ENCODE measurements at regions not wholly inside any gene's neighbourhood (a gene's known extent, or its start where the extent isn't known, plus 50 kb on each side); places are given as distances from the start of the nearest gene placed in this dataset.
"Not testable (repeated sequence)": the region's sequence is repeated elsewhere in the genome, so short reads cannot be mapped to it uniquely, and the experiment has no call there.

DNA sequence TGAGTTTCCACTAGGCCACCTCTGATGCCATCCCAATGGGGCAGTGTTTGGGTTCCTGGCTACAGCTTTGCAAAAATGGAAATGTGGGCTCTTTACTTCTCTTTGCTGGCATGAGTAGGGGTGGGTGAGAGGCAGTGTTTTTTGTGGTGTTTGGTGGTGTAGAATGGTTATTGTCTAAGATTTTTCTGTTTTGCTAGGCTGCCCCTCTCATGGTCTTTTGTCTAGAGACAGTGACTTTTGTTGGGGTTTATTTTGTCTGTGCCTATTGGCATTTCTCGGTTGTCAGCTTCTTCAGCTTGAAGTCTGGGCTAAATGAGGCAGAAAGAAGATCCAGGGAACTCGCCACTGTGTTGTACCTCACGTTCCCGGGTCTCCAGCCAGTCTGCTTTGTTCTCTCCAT lies 112.1 kb downstream of the CENPF start:
- DNase-seq (ENCODE audit: low spot score) = no peak

DNA sequence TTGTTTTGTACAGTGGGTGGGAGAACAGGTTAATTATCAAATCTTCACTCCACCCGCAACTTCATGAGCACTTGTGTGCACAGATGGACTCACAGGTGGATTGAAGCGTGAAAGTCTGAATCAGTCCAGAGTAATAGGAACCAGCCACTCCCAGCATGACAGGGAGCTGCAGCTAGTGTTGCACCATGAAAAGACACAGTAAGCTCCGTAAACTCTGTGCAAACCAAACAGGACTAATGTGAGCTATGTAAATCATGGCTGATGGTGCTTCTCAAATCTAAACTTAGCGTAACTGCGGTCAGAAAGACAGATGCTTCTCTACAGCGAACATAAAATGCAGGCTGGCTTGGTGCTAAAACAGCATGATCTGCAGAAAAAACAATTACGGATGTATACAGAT lies 114.4 kb downstream of the CENPF start:
- no peak for DNase-seq (ENCODE audit: low spot score)

DNA sequence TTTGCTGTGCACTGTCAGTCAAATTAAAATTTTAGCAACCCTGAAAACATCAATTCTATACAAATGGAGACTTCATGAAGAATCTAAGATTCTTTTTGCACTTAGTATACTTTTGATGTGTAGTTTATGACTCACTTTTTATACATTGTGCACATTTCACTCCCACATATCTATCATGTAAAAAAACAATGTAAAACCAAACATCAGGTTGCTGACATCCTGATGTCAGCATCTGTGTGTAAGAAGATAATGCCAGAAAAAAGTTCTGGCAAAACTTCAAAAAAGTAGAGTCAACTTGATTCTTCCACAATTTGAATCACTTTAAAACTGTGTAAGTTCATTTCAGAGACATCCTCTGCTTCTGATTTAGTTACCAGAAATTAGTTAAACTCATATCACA lies 115.7 kb downstream of the CENPF start:
- peak; percentile 20 for DNase-seq (ENCODE audit: low spot score)

DNA sequence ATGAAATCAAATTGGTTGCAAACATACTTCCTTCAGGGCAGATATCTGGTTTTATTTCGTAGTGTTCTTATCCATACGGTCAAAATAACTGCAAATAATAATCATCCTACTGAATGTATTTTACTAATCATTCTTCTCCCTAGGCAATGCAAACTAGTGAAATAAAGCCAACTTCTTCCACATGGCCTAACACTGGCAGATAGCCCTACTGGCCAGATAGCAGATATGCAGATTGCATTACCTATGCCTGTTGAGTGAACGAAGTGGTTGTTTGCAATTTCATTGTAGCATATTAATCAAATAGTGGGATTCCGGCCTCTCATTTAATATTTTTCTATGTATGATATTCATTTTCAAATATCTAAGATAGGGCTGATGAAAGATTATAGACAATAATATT lies 116.2 kb downstream of the CENPF start:
- DNase-seq (ENCODE audit: low spot score) = no peak

DNA sequence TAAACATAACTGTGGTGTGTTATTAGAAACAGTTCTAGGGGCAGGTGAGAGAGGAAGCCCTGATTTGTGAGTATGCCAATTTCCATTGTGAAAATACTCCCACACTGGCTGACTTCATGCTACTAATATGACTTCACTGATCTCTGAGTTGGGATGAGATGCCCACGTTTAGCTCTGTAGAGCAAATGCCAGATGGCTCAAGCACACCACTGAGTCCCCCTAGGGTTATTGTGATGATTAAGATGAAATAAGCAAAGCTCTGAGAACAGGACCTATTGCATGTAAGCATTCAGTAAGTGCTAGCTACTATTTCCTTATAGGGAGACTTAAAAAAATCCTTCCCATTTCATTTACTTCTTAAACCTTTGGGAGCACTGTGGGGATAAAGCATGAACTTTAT lies 117.6 kb downstream of the CENPF start:
- DNase-seq (ENCODE audit: low spot score) = no peak

DNA sequence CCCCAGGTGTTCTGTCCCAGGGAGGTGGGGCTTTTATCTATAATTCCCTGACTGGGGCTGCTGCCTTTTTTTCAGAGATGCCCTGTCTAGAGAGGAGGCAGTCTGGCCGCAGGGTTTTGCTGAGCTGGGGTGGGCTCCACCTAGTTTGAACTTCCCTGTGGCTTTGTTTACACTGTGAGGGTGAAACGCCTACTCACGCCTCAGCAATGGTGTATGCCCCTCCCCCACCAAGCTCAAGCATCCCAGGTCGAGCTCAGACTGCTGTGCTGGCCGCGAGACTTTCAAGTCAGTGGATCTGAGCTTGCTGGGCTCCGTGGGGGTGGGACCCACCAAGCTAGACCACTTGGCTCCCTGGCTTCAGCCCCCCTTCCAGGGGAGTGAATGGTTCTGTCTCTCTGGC lies 124.3 kb downstream of the CENPF start:
- DNase-seq (ENCODE audit: low spot score) = no peak

DNA sequence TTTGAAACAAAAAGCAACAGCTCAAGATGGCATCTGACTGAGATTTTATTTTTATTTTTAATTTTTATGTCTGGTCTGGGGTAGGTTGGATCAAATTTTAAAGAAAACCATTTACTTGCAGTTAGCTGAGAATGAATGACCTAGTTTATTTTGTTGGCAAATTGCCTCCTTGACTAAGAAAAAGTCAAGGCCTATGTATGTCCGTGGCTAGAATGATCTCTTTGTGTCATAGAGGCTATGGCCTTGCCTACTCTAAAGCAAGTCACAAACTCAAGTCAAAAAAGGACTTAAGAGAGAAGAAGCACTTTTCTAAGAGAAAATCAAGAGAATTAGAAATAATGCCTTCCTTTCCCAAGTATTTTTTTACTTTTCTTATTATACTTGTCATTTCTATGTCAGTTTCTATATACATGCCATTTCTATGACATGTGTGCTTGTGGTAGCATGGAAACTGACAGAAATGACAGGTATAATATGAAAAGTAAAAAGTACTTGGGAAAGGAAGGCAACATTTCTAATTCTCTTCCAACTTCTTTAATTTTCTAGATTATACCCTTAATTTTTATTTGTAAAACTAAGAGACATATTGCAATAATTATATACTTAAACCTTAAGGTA lies 136.7 kb downstream of the CENPF start:
- no peak for DNase-seq (ENCODE audit: low spot score)

DNA sequence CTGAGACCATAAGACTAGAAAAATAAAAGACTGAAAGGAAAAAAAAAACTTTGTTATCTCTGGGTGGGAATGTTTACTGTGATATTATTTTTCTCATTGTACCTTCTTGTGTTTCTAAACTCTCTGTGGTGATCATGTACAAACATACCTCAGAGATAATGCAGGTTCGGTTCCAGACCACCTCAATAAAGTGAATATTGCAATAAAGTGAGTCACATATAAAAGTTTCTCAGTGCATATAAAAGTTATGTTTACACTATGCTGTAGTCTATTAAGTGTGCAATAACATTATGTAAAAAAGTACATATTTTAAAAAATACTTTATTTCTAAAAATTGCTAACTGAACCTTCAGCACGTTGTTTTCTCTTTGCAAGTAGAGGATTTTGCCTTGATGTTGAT lies 137.5 kb downstream of the CENPF start:
- no peak for DNase-seq (ENCODE audit: low spot score)

DNA sequence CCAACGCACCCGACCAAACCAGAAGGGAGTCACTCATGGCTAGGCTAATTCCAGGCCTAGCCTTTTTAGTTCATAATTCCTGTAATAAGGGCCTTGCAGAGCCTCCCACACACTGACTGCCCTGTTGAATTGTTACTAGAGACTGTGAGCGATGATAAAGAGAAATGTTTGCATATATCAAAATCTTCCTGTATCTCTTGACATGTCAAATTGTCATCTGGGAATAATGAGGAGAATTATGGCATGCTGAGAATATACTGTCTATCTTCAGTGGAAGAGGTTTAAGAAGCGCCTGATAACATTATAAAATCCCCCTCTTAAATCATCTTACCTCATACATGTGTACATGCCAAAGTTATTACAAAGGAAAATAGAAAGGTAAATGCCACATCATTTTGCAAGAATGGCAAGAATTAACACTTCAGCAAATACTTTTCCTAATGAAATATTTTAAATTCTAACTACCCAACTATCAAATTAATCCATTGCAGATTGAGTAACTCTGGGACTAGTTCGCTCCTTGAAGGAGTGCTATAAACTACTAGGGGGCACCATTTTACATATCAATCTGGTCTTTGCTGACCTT lies 144.1 kb downstream of the CENPF start:
- DNase-seq (ENCODE audit: low spot score) = no peak

DNA sequence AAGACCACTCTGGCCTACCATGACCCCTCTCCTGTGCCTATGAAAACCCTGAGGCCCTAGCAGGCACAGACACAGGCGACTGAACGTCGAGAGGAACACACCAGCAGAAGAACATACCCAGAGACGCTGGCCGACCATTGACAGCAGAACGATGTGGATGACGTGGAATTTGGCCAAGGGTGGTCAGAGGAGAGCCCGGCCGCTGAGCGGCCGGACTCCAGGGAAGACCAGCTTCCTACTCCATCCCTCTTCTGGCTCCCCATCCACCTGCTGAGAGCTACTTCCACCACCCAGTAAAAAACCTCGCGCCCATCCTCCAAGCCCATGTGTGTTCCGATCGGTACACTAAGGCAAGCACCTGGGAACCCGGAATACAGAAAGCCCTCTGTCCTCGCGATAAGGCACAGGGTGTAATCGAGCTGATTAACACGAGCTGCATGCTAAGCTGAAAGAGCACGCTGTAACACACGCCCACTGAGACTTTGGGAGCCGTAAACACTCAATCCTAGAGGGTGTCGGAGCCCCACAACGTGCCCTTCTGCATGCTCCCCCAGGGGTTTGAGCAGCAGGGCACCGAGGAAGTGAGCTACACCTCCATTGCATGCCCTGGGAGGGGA lies 150.3 kb downstream of the CENPF start:
- no peak for DNase-seq (ENCODE audit: low spot score)

DNA sequence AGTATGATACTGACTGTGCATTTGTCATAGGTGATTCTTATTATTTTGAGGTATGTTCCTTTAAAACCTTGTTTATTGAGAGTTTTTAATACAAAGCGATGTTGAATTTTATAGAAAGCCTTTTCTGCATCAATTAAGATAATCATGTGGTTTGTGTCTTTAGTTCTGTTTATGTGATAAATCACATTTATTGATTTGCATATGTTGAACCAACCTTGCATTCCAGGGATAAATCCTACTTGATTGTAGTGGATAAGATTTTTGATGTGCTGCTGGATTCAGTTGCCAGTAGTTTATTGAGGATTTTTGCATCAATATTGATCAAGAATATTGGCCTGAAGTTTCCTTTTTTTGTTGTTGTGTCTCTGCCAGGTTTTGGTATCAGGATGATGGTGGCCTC lies 158.0 kb downstream of the CENPF start:
- DNase-seq (ENCODE audit: low spot score) = no peak

DNA sequence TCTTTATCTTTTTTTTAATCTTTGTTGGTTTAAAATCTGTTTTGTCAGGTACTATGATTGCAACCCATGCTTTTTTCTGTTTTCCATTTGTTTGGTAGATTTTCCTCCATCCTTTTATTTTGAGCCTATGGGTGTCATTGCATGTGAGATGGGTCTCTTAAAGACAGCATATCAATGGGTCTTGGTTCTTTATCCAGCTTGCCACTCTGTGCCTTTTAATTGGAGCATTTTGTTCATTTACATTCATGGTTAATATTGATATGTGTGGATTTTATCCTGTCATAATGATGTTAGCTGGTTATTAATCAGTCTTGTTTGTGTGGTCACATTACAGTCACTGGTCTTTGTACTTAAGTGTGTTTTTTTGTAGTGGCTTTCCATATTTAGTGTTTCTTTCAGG lies 159.9 kb downstream of the CENPF start:
- no peak for DNase-seq (ENCODE audit: low spot score)

DNA sequence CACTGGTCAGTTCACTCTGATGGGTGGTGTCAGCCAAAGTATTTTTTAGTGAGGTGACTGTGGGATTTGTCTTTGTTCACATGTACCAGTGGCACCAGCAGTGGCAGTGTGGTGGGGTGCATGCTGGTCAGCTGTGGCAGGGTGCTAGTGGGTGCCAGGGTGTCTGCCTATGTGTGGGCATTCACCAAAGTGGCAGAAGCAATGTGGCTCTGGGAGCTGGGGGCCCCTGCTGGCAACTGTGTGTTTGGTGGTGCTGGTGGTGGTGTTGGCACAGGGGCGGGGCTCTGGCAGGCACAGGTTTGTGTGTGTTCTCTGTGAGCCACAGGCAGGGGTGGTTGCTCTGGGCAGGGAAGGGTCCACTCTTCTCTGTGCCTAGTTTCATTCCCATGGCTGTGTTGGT lies 161.5 kb downstream of the CENPF start:
- no peak for DNase-seq (ENCODE audit: low spot score)

DNA sequence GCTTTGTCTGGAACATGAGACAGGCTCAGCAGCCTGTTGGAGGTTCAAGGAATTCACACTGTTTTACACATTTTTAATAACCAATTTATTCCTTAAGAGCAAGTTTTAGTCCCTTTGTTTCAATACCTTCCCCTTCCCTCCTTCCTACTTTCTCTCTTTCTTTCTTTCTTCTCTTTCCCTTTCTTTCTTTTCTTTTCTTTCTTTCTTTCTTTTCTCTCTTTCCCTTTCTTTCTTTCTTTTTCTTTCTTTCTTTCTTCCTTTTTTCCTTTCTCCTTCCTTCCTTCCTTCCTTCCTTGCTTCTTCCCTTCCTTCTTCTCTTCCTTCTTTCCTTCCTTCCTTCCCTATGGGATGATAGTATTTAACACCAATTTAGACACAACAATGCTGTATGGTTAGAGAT lies 164.2 kb downstream of the CENPF start:
- DNase-seq (ENCODE audit: low spot score) = no peak

DNA sequence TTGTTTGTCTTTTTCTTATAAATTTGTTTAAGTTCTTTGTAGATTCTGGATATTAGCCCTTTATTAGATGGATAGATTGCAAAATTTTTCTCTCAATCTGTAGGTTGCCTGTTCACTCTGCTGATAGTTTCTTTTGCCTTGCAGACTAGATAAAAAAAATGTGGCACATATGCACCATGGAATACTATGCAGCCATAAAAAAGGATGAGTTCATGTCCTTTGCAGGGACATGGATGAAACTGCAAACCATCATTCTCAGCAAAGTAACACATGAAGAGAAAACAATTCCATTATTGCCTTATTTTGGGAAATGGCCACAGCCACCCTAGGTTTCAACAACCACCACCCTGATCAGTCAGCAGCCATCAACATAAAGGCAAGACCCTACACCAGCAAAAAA lies 166.7 kb downstream of the CENPF start:
- DNase-seq (ENCODE audit: low spot score) = not testable (repeated sequence)

DNA sequence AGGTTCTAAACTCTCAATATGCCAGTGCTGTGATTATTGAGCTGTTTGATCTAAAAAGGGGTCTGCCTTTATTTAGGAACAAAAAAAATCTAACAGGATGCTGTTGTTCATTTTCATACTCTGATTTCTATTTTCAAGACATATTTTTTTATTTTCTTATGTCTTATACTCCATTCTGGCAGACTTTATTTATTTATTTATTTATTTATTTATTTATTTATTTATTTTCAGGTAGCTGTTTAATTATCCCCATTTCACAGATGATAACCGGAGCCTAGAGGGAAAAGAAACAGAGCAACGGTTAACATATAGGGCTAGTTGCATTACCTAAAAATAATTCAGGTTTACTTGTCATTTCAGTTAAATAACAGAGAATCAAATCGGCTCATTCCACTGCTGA lies 174.4 kb downstream of the CENPF start:
- no peak for DNase-seq (ENCODE audit: low spot score)

DNA sequence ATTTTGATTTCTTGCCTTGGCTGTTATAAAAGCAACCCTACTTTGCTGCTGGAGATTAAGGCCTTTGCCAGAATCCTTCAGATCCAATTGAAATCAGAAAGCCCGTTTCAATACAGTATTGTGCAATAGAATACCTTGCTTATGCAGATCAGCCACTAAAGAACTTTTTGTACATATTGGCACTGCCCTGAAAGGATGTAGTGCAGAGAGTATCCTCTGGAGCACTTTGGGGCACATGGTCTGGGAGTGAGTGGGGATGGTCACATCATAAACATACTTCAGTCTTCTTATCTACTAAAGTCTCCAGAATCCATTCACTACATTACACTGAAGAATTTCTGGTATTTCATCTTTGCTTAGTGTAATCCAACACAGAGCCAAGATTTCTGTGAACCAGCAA lies 189.0 kb downstream of the CENPF start:
- DNase-seq (ENCODE audit: low spot score) = no peak

DNA sequence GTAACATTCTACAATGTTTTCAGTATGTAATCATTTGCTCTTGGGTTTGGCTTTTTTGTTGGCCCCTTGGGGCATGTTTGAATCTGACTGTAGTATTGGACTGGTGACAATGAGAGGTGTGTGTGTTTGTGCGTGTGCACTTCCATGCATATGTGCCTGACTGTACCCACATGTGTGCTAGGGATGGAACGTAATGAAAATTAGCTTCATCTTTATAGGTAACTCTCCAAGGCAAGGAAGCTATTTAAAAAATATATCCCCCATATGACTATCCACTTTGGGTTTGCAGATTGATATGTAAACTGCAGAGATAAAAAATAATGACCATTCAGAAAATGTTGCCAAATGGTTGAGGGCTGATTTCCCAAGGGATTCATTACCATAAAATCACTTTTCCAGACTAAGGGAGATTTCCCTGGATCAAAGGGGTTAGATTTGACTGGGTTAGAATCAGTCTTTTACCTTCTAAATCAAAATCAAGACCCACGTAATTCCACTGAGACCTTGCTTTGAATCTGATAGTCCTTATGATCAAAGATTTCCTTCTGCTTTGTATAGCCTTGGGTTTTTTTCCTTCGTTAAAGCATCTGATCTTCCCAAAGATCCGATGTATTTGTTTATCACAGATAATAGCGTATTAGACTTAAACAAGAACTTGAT lies 189.7 kb downstream of the CENPF start:
- no peak for DNase-seq (ENCODE audit: low spot score)

DNA sequence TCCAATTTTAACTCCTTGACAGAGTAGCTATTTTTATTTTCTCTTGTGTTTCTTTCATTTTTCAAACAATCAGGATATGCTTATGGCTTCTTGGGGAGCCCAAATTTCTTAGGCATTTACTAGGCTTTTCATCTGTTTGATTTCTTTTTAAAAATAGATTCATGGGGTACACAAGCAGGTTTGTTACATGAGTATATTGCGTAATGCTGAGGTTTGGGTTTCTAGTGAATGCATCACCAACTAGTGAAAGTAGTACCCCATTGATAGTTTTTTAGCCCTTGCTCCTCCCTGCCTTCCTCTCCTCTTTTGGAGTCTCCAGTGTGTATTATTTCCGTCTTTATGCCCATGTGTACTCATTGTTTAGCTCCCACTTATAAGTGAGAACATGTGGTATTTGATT lies 190.7 kb downstream of the CENPF start:
- no peak for DNase-seq (ENCODE audit: low spot score)

DNA sequence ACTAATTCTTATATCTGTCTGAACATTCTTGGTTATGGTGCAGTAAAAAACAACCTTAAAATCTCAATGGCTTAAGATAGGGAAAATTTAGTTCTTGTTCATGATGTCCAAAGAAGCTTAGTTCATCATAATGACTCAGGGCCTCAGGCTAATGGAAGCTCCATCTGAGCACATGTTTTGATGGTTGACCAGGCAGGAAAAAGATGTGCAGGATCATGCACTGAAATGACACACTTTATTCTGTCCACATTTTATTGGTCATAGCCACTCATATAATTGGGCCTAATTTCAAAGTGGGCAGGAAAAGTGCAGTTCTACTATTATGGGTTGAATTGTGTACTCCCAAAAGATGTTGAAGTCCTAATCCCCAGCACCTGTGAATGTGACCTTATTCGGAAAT lies 198.2 kb downstream of the CENPF start:
- no peak for DNase-seq (ENCODE audit: low spot score)

DNA sequence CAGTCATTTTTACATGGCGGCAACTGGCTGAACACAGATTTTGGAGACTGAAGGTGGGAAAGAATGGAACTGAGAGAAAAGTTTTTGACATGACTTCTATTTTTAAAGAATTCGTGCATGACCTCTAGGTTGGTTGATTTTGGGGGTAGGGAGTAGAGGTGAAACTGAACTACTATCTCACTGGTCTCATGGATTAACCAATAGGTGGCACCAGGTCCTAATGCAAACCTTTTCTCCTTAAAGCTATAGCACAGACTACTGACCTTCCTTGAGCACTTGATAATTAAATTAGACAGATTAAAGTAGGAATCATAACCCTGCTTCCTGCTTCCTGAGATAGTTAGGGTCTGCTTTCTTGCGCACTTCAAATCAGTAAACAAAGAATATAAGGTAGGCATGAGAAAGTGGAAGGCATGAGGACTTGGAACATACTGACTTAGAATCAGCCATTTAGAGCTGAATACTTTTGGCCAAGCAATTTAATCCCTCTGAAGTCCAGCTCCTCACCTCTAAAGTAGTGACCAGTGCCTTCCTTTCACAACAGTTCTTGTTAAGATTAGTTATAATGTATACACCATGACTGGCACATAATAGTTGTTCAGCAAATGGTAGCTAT lies 206.0 kb downstream of the CENPF start:
- DNase-seq (ENCODE audit: low spot score) = no peak

DNA sequence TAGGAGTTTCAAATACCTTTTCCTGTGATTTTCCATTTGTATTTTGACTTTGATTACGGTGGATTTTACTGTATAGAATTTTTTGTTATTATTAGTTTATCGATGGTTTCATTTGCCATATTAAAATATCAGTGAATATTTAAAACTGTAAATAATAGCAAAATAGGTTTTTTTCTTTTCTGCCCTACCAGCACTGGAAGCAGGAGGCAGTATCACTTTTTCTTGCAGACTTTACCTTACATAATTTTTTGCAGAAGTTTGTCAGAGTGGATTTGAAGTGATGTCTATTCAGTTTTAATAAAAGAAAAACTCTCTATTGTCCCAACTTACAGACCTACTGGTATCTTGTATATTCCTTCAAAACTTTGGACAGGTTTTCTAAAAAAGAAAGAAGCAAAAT lies 213.6 kb downstream of the CENPF start:
- no peak for DNase-seq (ENCODE audit: low spot score)
